ENCODE measurements at regions not wholly inside any gene's neighbourhood (a gene's known extent, or its start where the extent isn't known, plus 50 kb on each side); places are given as distances from the start of the nearest gene placed in this dataset.

DNA sequence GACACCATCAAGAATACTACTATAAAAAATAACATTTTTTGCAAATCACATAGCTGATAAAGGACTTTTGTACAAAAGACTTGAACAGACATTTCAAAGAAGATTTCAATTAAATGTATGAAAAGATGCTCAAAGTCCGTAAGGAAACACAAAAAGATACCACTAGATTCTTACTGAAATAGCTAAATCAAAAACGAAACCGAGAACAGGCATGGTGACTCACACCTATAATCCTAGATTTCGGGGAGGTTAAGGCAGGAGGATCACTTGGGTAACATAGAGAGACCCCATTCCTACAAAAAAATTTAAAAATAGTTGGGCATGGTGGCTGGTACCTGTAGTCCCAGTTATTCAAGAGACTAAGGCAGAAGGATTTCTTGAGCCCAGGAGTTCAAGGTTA is 520.2 kb upstream of the GRM3 start:
- Histone ChIP-seq H3K27me3 (replicated peaks in 1 of 4; ENCODE audit: control extremely low read depth in 1 of 4, control insufficient read depth in 3 of 4, insufficient read depth in 4 of 4, low read length in 3 of 4) (no peaks in the 10 kb centered on the region), H3K4me2 (replicated peaks; ENCODE audit: low read depth, low read length, poor library complexity, severe bottlenecking) (no peak overlapping the region), H2AFZ (ENCODE audit: insufficient read depth, low read depth, low read length, poor library complexity, severe bottlenecking) (no peak overlapping the region), H3K36me3 (replicated peaks in 1 of 2; ENCODE audit: control extremely low read depth in 1 of 2, control insufficient read depth in 1 of 2, extremely low read depth in 1 of 2, insufficient read depth in 2 of 2, low read length in 1 of 2) (no peaks in the 10 kb centered on the region), H3K4me1 (ENCODE audit: control insufficient read depth in 2 of 2, insufficient read depth in 2 of 2, low read length in 2 of 2) (no peaks in the 10 kb centered on the region), H4K20me1 (ENCODE audit: control insufficient read depth, insufficient read depth, low read length, poor library complexity, severe bottlenecking) (no peaks in the 10 kb centered on the region), H3K9ac (ENCODE audit: low read length) (no peak overlapping the region), H3K79me2 (ENCODE audit: control insufficient read depth, insufficient read depth, low read length) (no peaks in the 10 kb centered on the region), H3K9me3 (ENCODE audit: control extremely low read depth in 1 of 3, control insufficient read depth in 2 of 3, insufficient read depth in 1 of 3, low read length in 2 of 3) (no peaks in the 10 kb centered on the region), H3K4me3 (ENCODE audit: control extremely low read depth in 1 of 5, extremely low read depth in 1 of 5, insufficient read depth in 1 of 5, low read depth in 2 of 5, low read length in 4 of 5) (no peak overlapping the region), H3K27ac (ENCODE audit: low read length in 2 of 2) (no peak overlapping the region)
- ChIA-PET POLR2A (no interaction called here), CTCF (no interaction called here)
- H3K4me1 Mint-ChIP-seq = no peaks in the 10 kb centered on the region
- ATAC-seq (ENCODE audit: low read depth) = no peak
- H3K27ac Mint-ChIP-seq = no peak overlapping the region
- no peak for DNase-seq
- H3K9me3 Mint-ChIP-seq (ENCODE audit: insufficient read depth) = no peaks in the 10 kb centered on the region
- no peaks in the 10 kb centered on the region for H3K27me3 Mint-ChIP-seq
- H3K4me3 Mint-ChIP-seq = no peak overlapping the region
- TF ChIP-seq EZH2 (IDR thresholded peaks at IDR 0.05; ENCODE audit: borderline replicate concordance, insufficient read depth, low read depth, low read length, poor library complexity, severe bottlenecking) = no peak
- TF ChIP-seq, protein P1, sequence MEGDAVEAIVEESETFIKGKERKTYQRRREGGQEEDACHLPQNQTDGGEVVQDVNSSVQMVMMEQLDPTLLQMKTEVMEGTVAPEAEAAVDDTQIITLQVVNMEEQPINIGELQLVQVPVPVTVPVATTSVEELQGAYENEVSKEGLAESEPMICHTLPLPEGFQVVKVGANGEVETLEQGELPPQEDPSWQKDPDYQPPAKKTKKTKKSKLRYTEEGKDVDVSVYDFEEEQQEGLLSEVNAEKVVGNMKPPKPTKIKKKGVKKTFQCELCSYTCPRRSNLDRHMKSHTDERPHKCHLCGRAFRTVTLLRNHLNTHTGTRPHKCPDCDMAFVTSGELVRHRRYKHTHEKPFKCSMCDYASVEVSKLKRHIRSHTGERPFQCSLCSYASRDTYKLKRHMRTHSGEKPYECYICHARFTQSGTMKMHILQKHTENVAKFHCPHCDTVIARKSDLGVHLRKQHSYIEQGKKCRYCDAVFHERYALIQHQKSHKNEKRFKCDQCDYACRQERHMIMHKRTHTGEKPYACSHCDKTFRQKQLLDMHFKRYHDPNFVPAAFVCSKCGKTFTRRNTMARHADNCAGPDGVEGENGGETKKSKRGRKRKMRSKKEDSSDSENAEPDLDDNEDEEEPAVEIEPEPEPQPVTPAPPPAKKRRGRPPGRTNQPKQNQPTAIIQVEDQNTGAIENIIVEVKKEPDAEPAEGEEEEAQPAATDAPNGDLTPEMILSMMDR (IDR thresholded peaks at IDR 0.05) = no peak
- no CpG with 5 or more reads among the region's 4 CpGs for WGBS (ENCODE audit: insufficient coverage)
- intact Hi-C loops (cut with micrococcal nuclease) = no loop called here

DNA sequence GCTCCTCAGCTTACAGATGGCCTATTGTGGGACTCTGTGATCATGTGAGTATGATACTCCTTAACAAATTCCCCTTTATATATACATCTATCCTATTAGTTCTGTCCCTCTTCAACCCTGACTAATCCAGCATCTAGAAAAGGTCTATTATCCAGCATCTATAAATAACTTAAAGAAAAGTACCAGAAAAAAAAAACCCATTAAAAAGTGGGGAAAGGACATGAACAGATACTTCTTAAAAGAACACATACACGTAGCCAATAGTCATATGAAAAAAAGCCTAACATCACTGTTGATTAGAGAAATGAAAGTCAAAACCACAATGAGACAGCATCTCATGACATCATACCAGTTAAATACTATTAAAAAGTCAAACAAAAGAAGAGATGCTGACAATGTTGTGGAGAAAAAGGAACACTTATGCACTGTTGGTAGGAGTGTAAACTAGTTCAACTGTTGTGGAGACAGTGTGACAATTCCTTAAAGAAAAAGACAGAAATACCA is 549.5 kb upstream of the GRM3 start:
- ATAC-seq (ENCODE audit: low read depth) = no peak
- Histone ChIP-seq H3K4me2 (replicated peaks; ENCODE audit: low read depth, low read length, poor library complexity, severe bottlenecking) (no peak overlapping the region), H2AFZ (ENCODE audit: insufficient read depth, low read depth, low read length, poor library complexity, severe bottlenecking) (no peak overlapping the region), H3K36me3 (replicated peaks in 1 of 2; ENCODE audit: control extremely low read depth in 1 of 2, control insufficient read depth in 1 of 2, extremely low read depth in 1 of 2, insufficient read depth in 2 of 2, low read length in 1 of 2) (no peaks in the 10 kb centered on the region), H3K9ac (ENCODE audit: low read length) (no peak overlapping the region), H3K27me3 (replicated peaks in 1 of 4; ENCODE audit: control extremely low read depth in 1 of 4, control insufficient read depth in 3 of 4, insufficient read depth in 4 of 4, low read length in 3 of 4) (no peaks in the 10 kb centered on the region), H3K9me3 (ENCODE audit: control extremely low read depth in 1 of 3, control insufficient read depth in 2 of 3, insufficient read depth in 1 of 3, low read length in 2 of 3) (no peaks in the 10 kb centered on the region), H3K4me1 (ENCODE audit: control insufficient read depth in 2 of 2, insufficient read depth in 2 of 2, low read length in 2 of 2) (no peaks in the 10 kb centered on the region), H4K20me1 (ENCODE audit: control insufficient read depth, insufficient read depth, low read length, poor library complexity, severe bottlenecking) (no peaks in the 10 kb centered on the region), H3K27ac (ENCODE audit: low read length in 2 of 2) (no peak overlapping the region), H3K4me3 (ENCODE audit: control extremely low read depth in 1 of 5, extremely low read depth in 1 of 5, insufficient read depth in 1 of 5, low read depth in 2 of 5, low read length in 4 of 5) (no peak overlapping the region), H3K79me2 (ENCODE audit: control insufficient read depth, insufficient read depth, low read length) (no peaks in the 10 kb centered on the region)
- POLR2A ChIA-PET = no interaction called here
- H3K4me3 Mint-ChIP-seq = no peak overlapping the region
- no peak for DNase-seq
- H3K27ac Mint-ChIP-seq = no peak overlapping the region
- no peaks in the 10 kb centered on the region for H3K27me3 Mint-ChIP-seq
- TF ChIP-seq, protein P1 (IDR thresholded peaks at IDR 0.05) = no peak
- no peak for TF ChIP-seq EZH2 (IDR thresholded peaks at IDR 0.05; ENCODE audit: borderline replicate concordance, insufficient read depth, low read depth, low read length, poor library complexity, severe bottlenecking)
- no CpG with 5 or more reads among the region's 1 CpG for WGBS (ENCODE audit: insufficient coverage)
- intact Hi-C loops (cut with micrococcal nuclease) = no loop called here
- no peaks in the 10 kb centered on the region for H3K4me1 Mint-ChIP-seq
- H3K9me3 Mint-ChIP-seq (ENCODE audit: insufficient read depth) = peaks cover 6% of the 10 kb centered on the region
- CTCF ChIA-PET = no interaction called here
